SK-N-MC (cell line): ENCODE measurements at regions not wholly inside any gene's neighbourhood (a gene's known extent, or its start where the extent isn't known, plus 50 kb on each side); places are given as distances from the start of the nearest gene placed in this dataset.
A peak's percentile ranks its signal among the peaks of the same experiment; 100 is the strongest.

Experiments
- DNase-seq: peaks from one replicate; pipeline ENCODE4 v3.0.0-alpha.2; 2011; ENCODE audit warnings: low read depth, low spot score
- H3K27ac ChIP-seq: fragments of 200-600 bp; sonication (generic); 2 replicates; pipeline ENCODE4 v1.5.1; 2016; ENCODE audit warnings: mixed run types
- H3K36me3 ChIP-seq: fragments of 200-600 bp; sonication (generic); 2 replicates; pipeline ENCODE4 v1.6.1; 2017; ENCODE audit warnings: antibody characterized with exemption, low read length, mixed read lengths; ENCODE audit not compliant: insufficient read depth
- H3K4me3 ChIP-seq: fragments of 200-600 bp; sonication (generic); 2 replicates; pipeline ENCODE4 v1.5.1; 2016
- H3K9ac ChIP-seq: fragments of 200-600 bp; sonication (generic); 2 replicates; pipeline ENCODE4 v1.8.0; 2017; ENCODE audit warnings: mixed run types, mixed read lengths; ENCODE audit not compliant: insufficient read length
- H3K9me3 ChIP-seq: fragments of 200-600 bp; sonication (generic); 2 replicates; pipeline ENCODE4 v1.6.1; 2017; ENCODE audit warnings: low read depth, mild to moderate bottlenecking, antibody characterized with exemption, low read length, moderate library complexity, mixed read lengths
- EZH2 ChIP-seq: fragments of 200-600 bp; sonication (generic); IDR thresholded peaks from one replicate; pipeline ENCODE4 v1.6.1; 2017; ENCODE audit warnings: antibody characterized with exemption
- FOXP2 ChIP-seq: optimal IDR thresholded peaks from 2 replicates; pipeline ENCODE3; 2011; ENCODE audit warnings: mild to moderate bottlenecking, moderate library complexity; ENCODE audit not compliant: insufficient read depth; ENCODE audit errors: extremely low read length, control extremely low read depth
- POLR2AphosphoS5 ChIP-seq: IDR thresholded peaks from 2 replicates; pipeline ENCODE4 v1.6.1; 2012; ENCODE audit warnings: mild to moderate bottlenecking, low read depth, low read length, borderline replicate concordance

DNA sequence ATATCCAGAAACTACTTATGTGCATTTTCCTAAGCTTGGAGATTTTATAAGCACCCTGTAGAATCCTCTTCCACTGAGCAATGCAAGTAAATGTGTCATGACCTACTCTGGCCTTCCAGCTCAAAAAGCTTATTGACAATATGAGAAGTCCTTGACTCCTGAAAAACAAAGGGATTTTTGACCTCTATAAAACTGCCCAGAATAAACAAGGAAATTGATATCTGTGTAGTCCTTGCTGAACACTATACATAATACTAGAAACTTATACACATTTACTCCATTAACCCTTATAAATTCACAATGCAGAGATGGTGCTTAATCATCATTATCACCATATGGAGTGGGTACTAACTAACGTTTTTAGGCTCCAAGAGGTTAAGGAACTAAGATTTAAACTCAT, 197.4 kb upstream of the KRR1 start:
- Histone ChIP-seq H3K4me3 (no peak overlapping the region), H3K36me3 (no peaks in the 10 kb centered on the region), H3K9ac (no peak overlapping the region), H3K27ac (no peak overlapping the region), H3K9me3 (no peaks in the 10 kb centered on the region)
- TF ChIP-seq FOXP2: no peak
- TF ChIP-seq POLR2AphosphoS5: no peak
- TF ChIP-seq EZH2: no peak
- DNase-seq: no peak

DNA sequence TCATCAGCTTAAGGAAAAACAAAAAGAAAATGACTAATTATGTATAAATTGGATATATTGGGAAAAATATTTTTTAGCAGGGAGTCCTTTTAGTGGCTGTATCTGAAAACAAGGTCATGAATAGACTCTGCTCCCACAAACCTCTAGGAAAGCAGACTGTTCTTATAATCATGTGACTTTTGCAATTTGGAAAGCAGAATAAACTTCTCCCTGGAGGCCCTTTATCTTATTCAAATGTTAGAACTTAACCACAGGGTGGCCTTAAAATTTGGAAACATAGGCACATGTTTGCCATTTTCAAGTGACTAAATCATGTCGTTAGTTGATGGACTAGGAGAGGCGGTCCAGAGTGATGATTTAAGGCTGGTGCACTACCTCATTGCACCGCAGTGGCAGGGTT, 196.6 kb upstream of the KRR1 start:
- Histone ChIP-seq H3K36me3 (no peaks in the 10 kb centered on the region), H3K9me3 (no peaks in the 10 kb centered on the region), H3K9ac (no peak overlapping the region), H3K27ac (no peak overlapping the region), H3K4me3 (no peak overlapping the region)
- TF ChIP-seq POLR2AphosphoS5: no peak
- TF ChIP-seq EZH2: no peak
- TF ChIP-seq FOXP2: no peak
- DNase-seq: no peak

- Histone ChIP-seq H3K36me3 (no peaks in the 10 kb centered on the region), H3K9me3 (no peaks in the 10 kb centered on the region), H3K4me3 (peak overlapping the region; percentile 61), H3K9ac (peak overlapping the region; percentile 17), H3K27ac (peak overlapping the region; percentile 83)
- peak; percentile 67 for DNase-seq
- TF ChIP-seq EZH2: no peak
These were observed 195.6 kb upstream of the KRR1 start for GRCh38 chr12:75706786-75707605.

DNA sequence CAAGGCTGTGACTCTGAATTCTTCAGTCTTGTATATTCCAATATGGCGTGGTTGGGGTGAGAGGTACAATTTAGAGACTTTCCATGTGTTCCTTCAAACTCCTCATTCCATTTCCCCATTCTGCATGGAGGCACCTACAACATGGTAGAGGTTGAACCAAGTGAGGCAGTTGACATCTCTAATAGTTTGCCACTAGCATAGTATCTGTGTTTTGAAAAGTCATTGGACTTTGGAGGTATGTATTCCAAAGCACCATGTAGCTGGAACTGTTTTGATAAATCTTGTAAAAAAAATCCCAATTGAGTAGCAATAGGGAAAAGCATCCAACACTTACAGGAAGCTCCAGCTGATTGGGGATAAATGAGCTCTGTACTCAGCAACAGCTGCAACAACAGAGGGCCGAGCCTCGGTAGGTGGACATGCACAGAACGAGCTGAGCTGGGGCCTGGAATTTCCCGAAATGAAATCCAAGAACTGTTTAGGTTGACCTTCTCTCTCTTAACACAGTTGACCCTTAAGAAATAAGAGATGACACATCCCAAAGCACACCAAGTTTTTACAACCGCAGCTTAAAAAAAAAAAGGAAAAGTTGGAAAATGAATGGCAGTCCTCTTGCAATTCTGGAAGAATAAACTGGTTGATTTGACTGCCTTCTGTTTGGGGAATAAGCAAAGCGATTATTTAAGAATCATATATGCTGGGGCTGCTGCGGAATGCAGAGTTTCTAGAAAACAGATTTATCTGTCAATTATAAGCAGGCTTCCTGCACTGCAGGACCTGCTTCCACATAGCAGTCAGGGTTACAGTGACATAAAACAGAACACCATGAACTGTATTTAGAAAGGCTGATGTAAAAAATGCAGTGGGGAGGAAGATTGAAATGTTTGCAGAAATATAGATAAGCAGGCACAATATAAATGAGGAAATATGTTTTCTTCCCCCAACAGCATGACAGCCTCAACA, 194.6 kb upstream of the KRR1 start:
- peak overlapping the region; percentile 83 for H3K27ac ChIP-seq
- TF ChIP-seq FOXP2 (no peak), POLR2AphosphoS5 (no peak), EZH2 (no peak)
- DNase-seq: no peak
- no peaks in the 10 kb centered on the region for H3K9me3 ChIP-seq
- H3K9ac ChIP-seq: peak overlapping the region; percentile 17
- H3K4me3 ChIP-seq: peak overlapping the region; percentile 61
- H3K36me3 ChIP-seq: no peaks in the 10 kb centered on the region

- DNase-seq: no peak
- no peak overlapping the region for H3K4me3 ChIP-seq
- no peaks in the 10 kb centered on the region for H3K9me3 ChIP-seq
- TF ChIP-seq EZH2 (no peak), POLR2AphosphoS5 (no peak), FOXP2 (no peak)
- H3K9ac ChIP-seq: no peak overlapping the region
- H3K36me3 ChIP-seq: no peaks in the 10 kb centered on the region
- no peak overlapping the region for H3K27ac ChIP-seq
These were observed 193.3 kb upstream of the KRR1 start for GRCh38 chr12:75704664-75705063.

GRCh38 chr12:75704208-75704607, 192.8 kb upstream of the KRR1 start:
- DNase-seq: no peak
- Histone ChIP-seq H3K9ac (no peak overlapping the region), H3K9me3 (no peaks in the 10 kb centered on the region), H3K27ac (no peak overlapping the region), H3K4me3 (no peak overlapping the region), H3K36me3 (no peaks in the 10 kb centered on the region)
- TF ChIP-seq POLR2AphosphoS5 (no peak), FOXP2 (no peak), EZH2 (no peak)

DNA sequence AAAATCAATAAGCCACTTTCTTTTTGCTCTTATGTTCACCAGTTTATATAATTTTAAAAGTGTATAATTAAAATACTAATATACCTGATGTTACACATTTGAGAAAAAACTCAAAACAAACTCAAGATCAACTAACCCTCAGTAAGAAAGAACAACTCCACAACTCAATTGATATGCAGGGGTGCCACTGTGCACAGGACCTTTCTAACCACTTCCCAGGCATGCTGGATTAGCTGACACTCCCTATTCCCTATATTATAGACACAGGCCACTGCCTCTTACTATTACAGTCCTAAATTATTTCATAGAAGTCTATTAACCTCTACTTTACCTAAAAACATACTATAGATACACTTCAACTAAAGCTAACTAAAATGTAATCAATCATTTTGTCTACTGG, 191.7 kb upstream of the KRR1 start:
- H3K9me3 ChIP-seq: no peaks in the 10 kb centered on the region
- H3K27ac ChIP-seq: no peak overlapping the region
- no peak overlapping the region for H3K4me3 ChIP-seq
- no peak for TF ChIP-seq EZH2
- no peaks in the 10 kb centered on the region for H3K36me3 ChIP-seq
- no peak overlapping the region for H3K9ac ChIP-seq
- DNase-seq: no peak

- no peak for DNase-seq
- no peak overlapping the region for H3K4me3 ChIP-seq
- H3K27ac ChIP-seq: no peak overlapping the region
- no peak overlapping the region for H3K9ac ChIP-seq
- H3K36me3 ChIP-seq: no peaks in the 10 kb centered on the region
- no peaks in the 10 kb centered on the region for H3K9me3 ChIP-seq
- TF ChIP-seq POLR2AphosphoS5: no peak
- TF ChIP-seq EZH2: no peak
These were observed 191.2 kb upstream of the KRR1 start for GRCh38 chr12:75702477-75703093.
